Esophagus (tissue), 2 donors: ENCODE measurements at regions not wholly inside any gene's neighbourhood (a gene's known extent, or its start where the extent isn't known, plus 50 kb on each side); places are given as distances from the start of the nearest gene placed in this dataset.

ENCODE experiments used
- H3K27ac ChIP-seq, 2 donors: one replicate each; pipeline ENCODE4 v1.5.1; 2013; ENCODE audit warnings: low read depth in 2 of 2, mild to moderate bottlenecking in 2 of 2, inconsistent platforms in 1 of 2, low read length in 1 of 2, moderate library complexity in 1 of 2
- H3K27me3 ChIP-seq, 2 donors: one replicate each; pipeline ENCODE4 v1.6.1; 2013; ENCODE audit warnings: low read length in 2 of 2, control low read depth in 1 of 2, mild to moderate bottlenecking in 1 of 2; ENCODE audit not compliant: insufficient read depth in 2 of 2, control insufficient read depth in 1 of 2
- H3K36me3 ChIP-seq, 2 donors: one replicate each; pipeline ENCODE4 v1.6.1; 2013; ENCODE audit warnings: low read length in 1 of 2; ENCODE audit not compliant: control insufficient read depth in 2 of 2, insufficient read depth in 2 of 2
- H3K4me1 ChIP-seq, 2 donors: one replicate each; pipeline ENCODE4 v1.6.1; 2013; ENCODE audit warnings: low read length in 1 of 2; ENCODE audit not compliant: control insufficient read depth in 2 of 2, insufficient read depth in 2 of 2
- H3K4me3 ChIP-seq, 2 donors: one replicate each; pipeline ENCODE4 v1.5.1; 2013; ENCODE audit warnings: low read length in 2 of 2, mild to moderate bottlenecking in 2 of 2, low read depth in 1 of 2, moderate library complexity in 1 of 2
- H3K9me3 ChIP-seq, 2 donors: one replicate each; pipeline ENCODE4 v1.6.1; 2013; ENCODE audit warnings: mild to moderate bottlenecking in 2 of 2, low read depth in 1 of 2, low read length in 1 of 2, moderate library complexity in 1 of 2; ENCODE audit not compliant: control insufficient read depth in 2 of 2, insufficient read depth in 1 of 2
- WGBS, 2 donors: extraction: QIAGEN DNeasy Blood & Tissue Kit; methylation state at CpG; one replicate each; pipeline ENCODE4 v1.1.7; 2013; 5-methylcytosine and 5-hydroxymethylcytosine counted together
- donor health status: healthy with polysubstance abuse.
- donor health status: Bipolar disorder and iron deficiency.

- Histone ChIP-seq H3K9me3 (no peaks in the 10 kb centered on the region), H3K4me1 (no peaks in the 10 kb centered on the region), H3K36me3 (no peaks in the 10 kb centered on the region), H3K27ac (no peak overlapping the region), H3K27me3 (no peaks in the 10 kb centered on the region), H3K4me3 (no peak overlapping the region)
- 42 to 63% methylated on average over 2 of the region's 2 CpGs for WGBS, 2 donors
Observed at GRCh38 chr5:155239803-155240202, 226.2 kb downstream of the KIF4B start.

DNA sequence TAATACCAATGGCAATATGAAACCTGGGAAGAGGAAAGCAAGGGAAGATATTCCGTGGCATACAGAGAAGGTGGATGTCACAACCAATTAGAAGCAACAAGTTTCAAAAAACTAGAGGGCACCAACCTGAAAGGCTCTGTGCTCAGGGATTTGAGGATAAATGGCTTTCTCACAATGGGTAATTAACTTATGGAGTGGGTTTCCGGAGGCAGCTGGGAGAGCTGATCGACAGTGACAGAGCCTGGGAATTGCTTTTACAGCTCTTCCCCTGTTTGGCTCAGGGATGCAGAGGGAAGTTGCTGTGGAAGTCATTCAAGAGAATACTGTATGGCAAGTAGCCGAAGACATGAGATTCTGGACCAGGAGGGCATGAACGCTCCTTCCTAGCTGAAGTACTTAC lies 237.0 kb downstream of the KIF4B start:
- Histone ChIP-seq H3K4me1 (no peaks in the 10 kb centered on the region), H3K36me3 (no peaks in the 10 kb centered on the region), H3K27me3 (no peaks in the 10 kb centered on the region), H3K9me3 (no peaks in the 10 kb centered on the region), H3K4me3 (no peak overlapping the region), H3K27ac (no peak overlapping the region)
- 69 to 76% methylated on average over 5 of the region's 5 CpGs for WGBS, 2 donors

DNA sequence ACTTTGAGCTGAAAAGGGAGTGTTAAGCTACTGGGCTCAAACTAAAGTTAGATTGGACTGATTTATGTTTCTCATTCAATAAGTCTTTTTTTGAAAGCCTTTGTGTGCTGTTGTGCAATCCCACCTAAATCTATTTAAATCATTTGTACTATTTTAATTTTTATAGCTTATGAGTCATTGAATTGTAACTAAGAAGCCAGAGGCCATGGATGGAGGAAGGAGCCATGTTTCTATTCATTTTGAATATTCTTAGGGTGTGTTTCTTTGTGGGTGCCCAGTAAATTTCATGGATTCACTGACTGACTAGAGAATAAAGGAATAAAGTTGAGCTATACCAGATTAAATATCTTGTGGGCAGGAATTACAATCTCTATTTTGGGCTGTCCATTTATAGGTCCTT lies 238.5 kb downstream of the KIF4B start:
- Histone ChIP-seq H3K27me3 (no peaks in the 10 kb centered on the region), H3K27ac (no peak overlapping the region), H3K4me3 (no peak overlapping the region), H3K9me3 (no peaks in the 10 kb centered on the region), H3K36me3 (no peaks in the 10 kb centered on the region), H3K4me1 (no peaks in the 10 kb centered on the region)

- 51 to 56% methylated on average over 3 of the region's 3 CpGs for WGBS, 2 donors
- Histone ChIP-seq H3K36me3 (no peaks in the 10 kb centered on the region), H3K4me1 (no peaks in the 10 kb centered on the region), H3K27me3 (no peaks in the 10 kb centered on the region), H3K4me3 (no peak overlapping the region), H3K27ac (no peak overlapping the region), H3K9me3 (no peaks in the 10 kb centered on the region)
Observed at GRCh38 chr5:155252717-155253116, 239.2 kb downstream of the KIF4B start.

GRCh38 chr5:155254399-155254798 lies 240.8 kb downstream of the KIF4B start:
- Histone ChIP-seq H3K27ac (no peak overlapping the region), H3K4me1 (no peaks in the 10 kb centered on the region), H3K9me3 (no peaks in the 10 kb centered on the region), H3K4me3 (no peak overlapping the region), H3K27me3 (no peaks in the 10 kb centered on the region), H3K36me3 (no peaks in the 10 kb centered on the region)
- WGBS, 2 donors: 35 to 36% methylated on average over 2 of the region's 2 CpGs

DNA sequence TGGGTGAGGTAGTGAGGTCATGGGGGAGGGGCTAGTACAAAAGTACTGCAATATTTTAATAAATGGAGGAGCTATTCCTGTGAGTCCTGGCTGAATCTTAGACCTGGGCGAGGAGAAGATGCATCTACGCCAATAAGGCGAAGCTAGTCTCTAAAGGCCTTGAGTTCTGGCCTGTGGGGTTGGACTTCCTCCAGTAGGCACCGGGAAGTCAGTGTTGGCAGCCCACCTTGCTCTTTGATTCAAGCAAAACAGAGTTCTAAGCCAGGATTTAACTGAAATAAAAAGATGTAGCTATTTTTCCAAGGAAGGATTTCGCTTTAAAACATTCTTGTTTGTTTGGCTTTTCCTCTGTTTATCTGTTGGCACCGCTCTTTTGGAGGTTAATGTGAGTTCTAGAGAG lies 244.6 kb downstream of the KIF4B start:
- no peaks in the 10 kb centered on the region for H3K27me3 ChIP-seq
- H3K36me3 ChIP-seq: no peaks in the 10 kb centered on the region
- H3K9me3 ChIP-seq: no peaks in the 10 kb centered on the region
- 31 to 51% methylated on average over 6 of the region's 6 CpGs for WGBS, 2 donors
- H3K4me3 ChIP-seq: no peak overlapping the region
- H3K4me1 ChIP-seq: no peaks in the 10 kb centered on the region
- no peak overlapping the region for H3K27ac ChIP-seq

DNA sequence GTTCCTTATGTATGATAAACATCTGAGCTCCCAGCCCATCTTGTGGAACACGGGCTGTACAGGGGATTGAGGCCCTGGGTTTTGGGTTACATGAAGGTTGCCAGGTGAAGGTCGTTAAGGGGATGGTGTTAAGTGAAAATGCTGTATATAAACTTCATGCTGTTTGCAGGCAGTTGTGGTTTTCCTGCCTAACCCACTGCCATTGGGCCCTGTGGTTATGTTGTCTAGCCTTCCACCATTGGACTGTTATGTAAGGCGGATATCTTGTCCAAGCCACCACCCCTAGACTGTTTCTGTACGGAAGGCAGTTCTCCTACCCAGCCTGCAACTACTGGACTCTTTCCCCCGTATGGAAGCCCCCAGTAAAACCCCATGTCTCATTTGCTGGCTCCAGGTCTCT lies 246.1 kb downstream of the KIF4B start:
- Histone ChIP-seq H3K4me1 (no peaks in the 10 kb centered on the region), H3K36me3 (no peaks in the 10 kb centered on the region), H3K9me3 (no peaks in the 10 kb centered on the region), H3K27me3 (no peaks in the 10 kb centered on the region), H3K4me3 (no peak overlapping the region), H3K27ac (no peak overlapping the region)
- 74 to 81% methylated on average over 5 of the region's 5 CpGs for WGBS, 2 donors

DNA sequence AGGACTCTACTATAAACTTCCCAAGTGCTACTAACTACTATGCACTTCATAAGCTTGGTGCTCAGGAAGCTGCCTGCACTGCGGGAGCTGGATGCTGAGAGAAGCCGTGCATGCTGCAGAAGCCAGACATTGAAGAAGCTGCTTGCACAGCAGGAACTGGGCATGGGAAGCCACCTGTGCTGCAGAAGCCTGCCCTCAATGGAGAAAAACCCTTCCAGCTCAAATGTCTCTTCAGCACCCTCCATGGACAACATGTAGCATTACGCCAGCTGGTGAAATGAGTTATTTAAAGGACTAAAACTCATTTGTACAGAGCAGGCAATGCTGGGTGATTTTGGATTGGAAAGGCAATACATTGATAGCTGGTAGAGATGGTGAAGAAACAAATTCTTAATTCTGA lies 247.2 kb downstream of the KIF4B start:
- H3K9me3 ChIP-seq: no peaks in the 10 kb centered on the region
- no peak overlapping the region for H3K27ac ChIP-seq
- whole genome bisulfite sequencing, 2 donors: 60 to 64% methylated on average over 3 of the region's 3 CpGs
- H3K4me1 ChIP-seq: no peaks in the 10 kb centered on the region
- H3K27me3 ChIP-seq: no peaks in the 10 kb centered on the region
- H3K36me3 ChIP-seq: no peaks in the 10 kb centered on the region
- no peak overlapping the region for H3K4me3 ChIP-seq

- no peak overlapping the region for H3K27ac ChIP-seq
Observed at GRCh38 chr5:155263381-155263780, 249.8 kb downstream of the KIF4B start.

DNA sequence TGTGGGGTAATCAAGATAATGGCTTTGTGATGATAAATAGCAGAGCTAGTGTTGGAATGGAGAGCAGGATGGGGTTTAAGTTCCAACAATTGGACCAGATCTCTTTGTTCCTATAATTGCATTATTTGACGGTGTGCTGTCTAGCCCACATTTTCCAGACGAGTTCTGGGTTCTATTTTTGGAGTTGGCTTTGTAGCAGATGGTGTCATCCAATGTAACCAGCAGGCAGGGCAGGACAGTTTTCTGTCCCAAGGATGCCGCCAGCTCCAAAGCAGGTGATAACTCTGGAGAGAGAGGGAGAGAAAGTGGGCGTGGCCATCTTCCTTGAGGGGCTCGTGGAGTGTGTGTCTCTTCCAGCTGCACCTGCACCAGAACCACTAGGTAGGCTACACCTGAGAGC lies 251.3 kb downstream of the KIF4B start:
- no peaks in the 10 kb centered on the region for H3K27me3 ChIP-seq
- WGBS, 2 donors: 63 to 75% methylated on average over 5 of the region's 5 CpGs
- no peak overlapping the region for H3K4me3 ChIP-seq

More at GRCh38 chr5:155263381-155263780, 249.8 kb downstream of the KIF4B start:
- no peaks in the 10 kb centered on the region for H3K9me3 ChIP-seq
- WGBS, 2 donors: 83 to 85% methylated on average over 2 of the region's 2 CpGs
- no peaks in the 10 kb centered on the region for H3K36me3 ChIP-seq
- no peak overlapping the region for H3K4me3 ChIP-seq
- H3K27me3 ChIP-seq: no peaks in the 10 kb centered on the region
- no peaks in the 10 kb centered on the region for H3K4me1 ChIP-seq

More for the DNA sequence above, 251.3 kb downstream of the KIF4B start:
- no peaks in the 10 kb centered on the region for H3K4me1 ChIP-seq
- H3K36me3 ChIP-seq: no peaks in the 10 kb centered on the region
- no peak overlapping the region for H3K27ac ChIP-seq
- no peaks in the 10 kb centered on the region for H3K9me3 ChIP-seq
